ENCODE measurements at regions not wholly inside any gene's neighbourhood (a gene's known extent, or its start where the extent isn't known, plus 50 kb on each side); places are given as distances from the start of the nearest gene placed in this dataset.

DNA sequence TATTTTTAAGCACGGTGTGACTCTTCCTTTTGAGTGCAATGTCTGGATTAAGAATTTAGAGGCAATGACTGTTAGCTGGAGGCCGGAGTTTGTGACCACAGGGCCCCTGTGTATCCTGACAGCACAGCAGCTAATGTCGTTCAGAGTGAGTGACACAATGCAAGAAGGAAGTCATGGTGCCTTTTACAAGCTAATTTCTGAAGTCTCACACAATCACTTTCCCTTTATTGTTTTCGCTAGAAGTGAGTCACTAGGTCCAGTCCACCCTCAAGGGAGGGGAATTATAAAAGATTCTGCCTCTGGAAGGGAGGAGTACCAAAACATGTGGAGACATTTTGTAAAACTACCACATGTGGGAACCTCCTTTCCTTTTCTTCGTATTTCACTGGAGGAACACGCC lies 185.5 kb upstream of the FGF10 start:
- Mint-ChIP-seq H3K27me3 (no peaks in the 10 kb centered on the region), H3K9me3 (peaks cover 6 to 24% (median 7%) of the 10 kb centered on the region in 3 donors), H3K36me3 (no peaks in the 10 kb centered on the region), H3K4me3 (no peak overlapping the region), H3K4me1 (no peaks in the 10 kb centered on the region), H3K27ac (no peak overlapping the region)
- no peaks in the 10 kb centered on the region for H3K27me3 ChIP-seq (replicated peaks in 1 of 2; ENCODE audit: control insufficient read depth in 2 of 2, extremely low read depth in 1 of 2, insufficient read depth in 2 of 2, low read length in 1 of 2)
- 45% methylated on average over 1 of the region's 6 CpGs for WGBS (ENCODE audit: insufficient coverage)
- no peak for DNase-seq
- ATAC-seq (replicated peaks in 1 of 4): no peak
- no peaks in the 10 kb centered on the region for H3K36me3 ChIP-seq (ENCODE audit: control insufficient read depth in 2 of 2, extremely low read depth in 1 of 2, insufficient read depth in 1 of 2, low read length in 1 of 2)
- no peaks in the 10 kb centered on the region for H3K4me1 ChIP-seq (ENCODE audit: control insufficient read depth in 1 of 2, extremely low read depth in 1 of 2, insufficient read depth in 2 of 2, low read length in 2 of 2)
- H3K4me3 ChIP-seq (ENCODE audit: control insufficient read depth in 1 of 2, extremely low read depth in 1 of 2, low read length in 1 of 2): no peak overlapping the region
- POLR2A ChIA-PET: no interaction called here
- H3K27ac ChIP-seq (ENCODE audit: low read length): no peak overlapping the region
- CTCF ChIA-PET: no interaction called here
- no peaks in the 10 kb centered on the region for H3K9me3 ChIP-seq

DNA sequence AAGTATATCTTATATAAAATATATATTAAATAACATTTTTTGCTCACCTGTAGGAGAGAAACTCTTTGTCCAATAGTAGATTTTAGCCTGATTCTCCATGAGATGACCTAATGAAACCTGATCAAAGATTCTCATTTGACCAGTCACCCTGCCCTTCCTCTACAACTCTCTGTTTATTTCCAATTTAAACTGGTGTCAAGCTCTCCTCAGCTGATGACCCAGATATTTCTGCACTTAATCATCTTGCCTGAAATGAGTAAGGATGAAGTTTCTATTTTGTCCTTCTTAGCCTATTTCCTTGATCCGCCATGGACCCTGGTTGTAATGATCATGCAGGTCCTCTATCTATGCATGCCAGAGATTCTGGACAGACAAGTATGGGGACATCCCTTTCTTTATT lies 179.3 kb upstream of the FGF10 start:
- Histone ChIP-seq H3K36me3 (ENCODE audit: control insufficient read depth in 2 of 2, extremely low read depth in 1 of 2, insufficient read depth in 1 of 2, low read length in 1 of 2) (no peaks in the 10 kb centered on the region), H3K4me1 (ENCODE audit: control insufficient read depth in 1 of 2, extremely low read depth in 1 of 2, insufficient read depth in 2 of 2, low read length in 2 of 2) (no peaks in the 10 kb centered on the region), H3K4me3 (ENCODE audit: control insufficient read depth in 1 of 2, extremely low read depth in 1 of 2, low read length in 1 of 2) (no peak overlapping the region), H3K9me3 (no peaks in the 10 kb centered on the region), H3K27me3 (replicated peaks in 1 of 2; ENCODE audit: control insufficient read depth in 2 of 2, extremely low read depth in 1 of 2, insufficient read depth in 2 of 2, low read length in 1 of 2) (no peaks in the 10 kb centered on the region), H3K27ac (ENCODE audit: low read length) (no peak overlapping the region)
- Mint-ChIP-seq H3K36me3 (no peaks in the 10 kb centered on the region), H3K4me3 (no peak overlapping the region), H3K9me3 (peaks cover 12 to 32% (median 13%) of the 10 kb centered on the region in 3 donors), H3K4me1 (no peaks in the 10 kb centered on the region), H3K27ac (no peak overlapping the region), H3K27me3 (no peaks in the 10 kb centered on the region)
- ChIA-PET POLR2A (interaction anchor here in 1 of 2 donors (0.6 kb wide), 1 partner anchor 654 kb away, joined by 3 read pairs; no protein-coding TSS in a partner anchor), CTCF (no interaction called here)
- DNase-seq: no peak
- ATAC-seq (replicated peaks in 1 of 4): no peak
- WGBS (ENCODE audit: insufficient coverage): no CpG with 5 or more reads among the region's 1 CpG

DNA sequence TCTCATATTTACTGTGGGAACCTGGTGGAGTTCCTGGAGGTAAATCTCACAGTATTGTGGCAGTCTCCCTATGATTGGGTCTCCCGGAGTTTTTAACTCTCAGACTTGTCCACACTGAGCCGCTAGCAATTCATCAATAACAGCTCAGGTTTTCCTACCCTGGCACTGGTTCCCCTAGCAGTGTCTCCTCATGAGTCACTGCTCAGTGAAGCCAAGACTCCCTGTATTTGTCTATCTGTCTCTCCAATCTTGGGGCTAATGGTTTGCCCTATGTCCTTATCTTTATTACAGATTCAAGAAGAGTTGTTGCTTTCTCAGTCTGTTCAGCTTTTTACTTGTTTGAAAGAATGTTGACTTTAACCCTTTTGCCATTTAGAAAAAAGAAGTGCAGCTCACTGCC lies 176.7 kb upstream of the FGF10 start:
- H3K27me3 ChIP-seq (replicated peaks in 1 of 2; ENCODE audit: control insufficient read depth in 2 of 2, extremely low read depth in 1 of 2, insufficient read depth in 2 of 2, low read length in 1 of 2): no peaks in the 10 kb centered on the region
- H3K36me3 Mint-ChIP-seq: no peaks in the 10 kb centered on the region
- ChIA-PET CTCF (no interaction called here), POLR2A (interaction anchor here in 1 of 2 donors (1.0 kb wide), 1 partner anchor 31 kb away, joined by 3 read pairs; no protein-coding TSS in a partner anchor)
- no peak overlapping the region for H3K4me3 Mint-ChIP-seq
- no peak overlapping the region for H3K27ac Mint-ChIP-seq
- ATAC-seq (replicated peaks in 1 of 4): no peak
- no peaks in the 10 kb centered on the region for H3K36me3 ChIP-seq (ENCODE audit: control insufficient read depth in 2 of 2, extremely low read depth in 1 of 2, insufficient read depth in 1 of 2, low read length in 1 of 2)
- no peaks in the 10 kb centered on the region for H3K27me3 Mint-ChIP-seq
- no peak overlapping the region for H3K27ac ChIP-seq (ENCODE audit: low read length)
- H3K4me1 ChIP-seq (ENCODE audit: control insufficient read depth in 1 of 2, extremely low read depth in 1 of 2, insufficient read depth in 2 of 2, low read length in 2 of 2): no peaks in the 10 kb centered on the region
- WGBS (ENCODE audit: insufficient coverage): 100% methylated on average over 1 of the region's 2 CpGs
- no peak overlapping the region for H3K4me3 ChIP-seq (ENCODE audit: control insufficient read depth in 1 of 2, extremely low read depth in 1 of 2, low read length in 1 of 2)
- H3K9me3 ChIP-seq: no peaks in the 10 kb centered on the region
- H3K9me3 Mint-ChIP-seq: peaks cover 11 to 21% (median 15%) of the 10 kb centered on the region in 3 donors
- no peaks in the 10 kb centered on the region for H3K4me1 Mint-ChIP-seq
- DNase-seq: no peak

DNA sequence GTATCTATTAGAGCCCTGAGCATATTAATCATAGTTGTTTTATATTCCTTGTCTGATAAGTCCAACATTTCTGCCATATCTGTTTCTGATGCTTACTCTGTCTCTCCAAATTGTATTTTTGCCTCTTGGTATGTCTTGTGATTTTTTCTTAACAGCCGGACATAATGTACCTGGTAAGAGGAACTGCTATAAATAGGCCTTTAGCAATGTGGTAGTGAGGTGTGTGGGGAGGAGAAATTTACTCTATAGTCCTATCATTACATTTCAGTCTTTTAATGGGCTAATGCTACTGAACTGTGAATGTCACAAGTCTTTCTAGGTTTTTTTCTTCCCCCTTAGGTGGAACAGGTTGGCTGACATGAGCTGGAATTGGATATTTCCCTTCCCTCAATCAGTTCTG lies 176.1 kb upstream of the FGF10 start:
- Mint-ChIP-seq H3K27me3 (no peaks in the 10 kb centered on the region), H3K4me3 (no peak overlapping the region), H3K27ac (no peak overlapping the region), H3K9me3 (peaks cover 11 to 19% (median 16%) of the 10 kb centered on the region in 3 donors), H3K36me3 (no peaks in the 10 kb centered on the region), H3K4me1 (no peaks in the 10 kb centered on the region)
- CTCF ChIA-PET: no interaction called here
- Histone ChIP-seq H3K9me3 (no peaks in the 10 kb centered on the region), H3K27ac (ENCODE audit: low read length) (no peak overlapping the region), H3K4me3 (ENCODE audit: control insufficient read depth in 1 of 2, extremely low read depth in 1 of 2, low read length in 1 of 2) (no peak overlapping the region), H3K36me3 (ENCODE audit: control insufficient read depth in 2 of 2, extremely low read depth in 1 of 2, insufficient read depth in 1 of 2, low read length in 1 of 2) (no peaks in the 10 kb centered on the region), H3K4me1 (ENCODE audit: control insufficient read depth in 1 of 2, extremely low read depth in 1 of 2, insufficient read depth in 2 of 2, low read length in 2 of 2) (no peaks in the 10 kb centered on the region), H3K27me3 (replicated peaks in 1 of 2; ENCODE audit: control insufficient read depth in 2 of 2, extremely low read depth in 1 of 2, insufficient read depth in 2 of 2, low read length in 1 of 2) (no peaks in the 10 kb centered on the region)
- ATAC-seq (replicated peaks in 1 of 4) (no peak), DNase-seq (no peak)
- no CpG with 5 or more reads among the region's 1 CpG for WGBS (ENCODE audit: insufficient coverage)
- POLR2A ChIA-PET: interaction anchor here in 1 of 2 donors (1.0 kb wide), 1 partner anchor 31 kb away, joined by 3 read pairs; no protein-coding TSS in a partner anchor

DNA sequence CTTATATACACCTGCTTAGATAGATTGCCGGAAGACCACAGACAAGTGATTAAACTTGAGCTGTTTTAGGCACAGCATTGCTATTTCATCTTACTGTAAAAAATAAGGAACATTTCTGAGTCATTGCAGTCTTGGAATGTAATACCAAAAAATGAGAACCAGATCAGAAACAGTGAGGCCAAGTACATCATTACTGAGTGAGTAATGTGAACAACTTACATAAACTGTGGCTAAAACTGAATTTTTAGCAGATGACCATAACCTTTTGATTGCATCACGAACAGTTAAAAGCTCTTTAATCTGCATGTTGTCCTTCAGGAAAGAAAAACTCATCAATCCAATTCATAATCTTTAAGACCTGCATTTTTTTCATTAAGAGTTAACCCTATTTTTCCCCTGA lies 157.1 kb upstream of the FGF10 start:
- Histone ChIP-seq H3K4me3 (ENCODE audit: control insufficient read depth in 1 of 2, extremely low read depth in 1 of 2, low read length in 1 of 2) (no peak overlapping the region), H3K4me1 (ENCODE audit: control insufficient read depth in 1 of 2, extremely low read depth in 1 of 2, insufficient read depth in 2 of 2, low read length in 2 of 2) (no peaks in the 10 kb centered on the region), H3K27ac (ENCODE audit: low read length) (no peak overlapping the region), H3K27me3 (replicated peaks in 1 of 2; ENCODE audit: control insufficient read depth in 2 of 2, extremely low read depth in 1 of 2, insufficient read depth in 2 of 2, low read length in 1 of 2) (no peaks in the 10 kb centered on the region), H3K9me3 (no peaks in the 10 kb centered on the region), H3K36me3 (ENCODE audit: control insufficient read depth in 2 of 2, extremely low read depth in 1 of 2, insufficient read depth in 1 of 2, low read length in 1 of 2) (no peaks in the 10 kb centered on the region)
- DNase-seq: no peak
- 44% methylated on average over 1 of the region's 2 CpGs for WGBS (ENCODE audit: insufficient coverage)
- Mint-ChIP-seq H3K27me3 (no peaks in the 10 kb centered on the region), H3K4me1 (no peaks in the 10 kb centered on the region), H3K9me3 (peaks cover 0 to 4% (median 3%) of the 10 kb centered on the region in 3 donors), H3K27ac (no peak overlapping the region), H3K36me3 (no peaks in the 10 kb centered on the region), H3K4me3 (no peak overlapping the region)
- POLR2A ChIA-PET: no interaction called here
- CTCF ChIA-PET: no interaction called here
- ATAC-seq (replicated peaks in 1 of 4): no peak

DNA sequence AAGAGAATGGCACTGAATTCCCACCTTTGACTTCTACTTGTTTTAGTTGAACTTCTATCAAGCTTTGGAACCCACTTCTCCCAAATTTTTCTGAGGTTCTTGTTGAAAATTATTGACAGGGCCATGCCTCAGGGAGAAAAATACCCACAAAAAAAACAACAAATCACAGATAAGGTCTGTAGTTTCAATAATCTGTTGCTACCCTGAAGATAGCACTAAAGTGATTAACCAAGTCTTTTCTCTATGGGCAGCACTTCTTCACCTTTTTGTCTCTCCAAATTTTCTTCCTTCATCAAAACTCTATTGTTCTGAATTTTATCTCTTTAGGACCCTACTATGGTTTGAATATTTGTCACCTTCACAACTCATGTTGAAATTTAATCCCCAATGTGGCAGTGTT lies 154.3 kb upstream of the FGF10 start:
- Mint-ChIP-seq H3K27ac (no peak overlapping the region), H3K4me1 (no peaks in the 10 kb centered on the region), H3K4me3 (no peak overlapping the region), H3K36me3 (no peaks in the 10 kb centered on the region), H3K9me3 (peaks cover 0 to 4% (median 0%) of the 10 kb centered on the region in 3 donors), H3K27me3 (no peaks in the 10 kb centered on the region)
- ATAC-seq (replicated peaks in 1 of 4) (no peak), DNase-seq (no peak)
- no peaks in the 10 kb centered on the region for H3K9me3 ChIP-seq
- ChIA-PET CTCF (no interaction called here), POLR2A (interaction anchor here in 1 of 2 donors (0.5 kb wide), 1 partner anchor 12 kb away, joined by 3 read pairs; no protein-coding TSS in a partner anchor)
- no peak overlapping the region for H3K4me3 ChIP-seq (ENCODE audit: control insufficient read depth in 1 of 2, extremely low read depth in 1 of 2, low read length in 1 of 2)
- no peaks in the 10 kb centered on the region for H3K27me3 ChIP-seq (replicated peaks in 1 of 2; ENCODE audit: control insufficient read depth in 2 of 2, extremely low read depth in 1 of 2, insufficient read depth in 2 of 2, low read length in 1 of 2)
- H3K27ac ChIP-seq (ENCODE audit: low read length): no peak overlapping the region
- no peaks in the 10 kb centered on the region for H3K4me1 ChIP-seq (ENCODE audit: control insufficient read depth in 1 of 2, extremely low read depth in 1 of 2, insufficient read depth in 2 of 2, low read length in 2 of 2)
- H3K36me3 ChIP-seq (ENCODE audit: control insufficient read depth in 2 of 2, extremely low read depth in 1 of 2, insufficient read depth in 1 of 2, low read length in 1 of 2): no peaks in the 10 kb centered on the region

DNA sequence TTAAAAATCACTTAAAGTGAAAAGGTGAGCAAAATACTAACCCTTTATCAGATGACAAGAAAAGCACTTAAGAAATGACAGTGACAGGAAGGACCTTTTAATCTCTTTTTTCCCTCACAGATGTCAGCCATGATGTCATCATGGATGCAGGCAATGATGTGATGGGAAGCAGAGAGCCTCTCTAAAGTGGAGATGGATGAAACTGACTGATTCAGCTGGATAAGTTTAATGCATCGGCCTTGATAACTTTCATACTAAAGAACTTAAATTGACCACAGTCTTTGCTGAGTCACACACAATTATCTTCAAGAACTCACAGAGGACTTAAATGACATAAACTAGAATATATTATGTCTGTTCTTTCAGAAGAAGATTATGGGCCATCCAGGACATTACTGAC lies 153.2 kb upstream of the FGF10 start:
- ChIA-PET POLR2A (no interaction called here), CTCF (no interaction called here)
- ATAC-seq (replicated peaks in 1 of 4) (no peak), DNase-seq (no peak)
- H3K27ac Mint-ChIP-seq: no peak overlapping the region
- no peaks in the 10 kb centered on the region for H3K36me3 Mint-ChIP-seq
- no peak overlapping the region for H3K4me3 ChIP-seq (ENCODE audit: control insufficient read depth in 1 of 2, extremely low read depth in 1 of 2, low read length in 1 of 2)
- H3K36me3 ChIP-seq (ENCODE audit: control insufficient read depth in 2 of 2, extremely low read depth in 1 of 2, insufficient read depth in 1 of 2, low read length in 1 of 2): no peaks in the 10 kb centered on the region
- H3K4me1 Mint-ChIP-seq: no peaks in the 10 kb centered on the region
- no peaks in the 10 kb centered on the region for H3K27me3 Mint-ChIP-seq
- H3K9me3 Mint-ChIP-seq: peaks cover 0 to 4% (median 0%) of the 10 kb centered on the region in 3 donors
- no peak overlapping the region for H3K4me3 Mint-ChIP-seq
- WGBS (ENCODE audit: insufficient coverage): no CpG with 5 or more reads among the region's 1 CpG
- H3K4me1 ChIP-seq (ENCODE audit: control insufficient read depth in 1 of 2, extremely low read depth in 1 of 2, insufficient read depth in 2 of 2, low read length in 2 of 2): no peaks in the 10 kb centered on the region
- no peaks in the 10 kb centered on the region for H3K27me3 ChIP-seq (replicated peaks in 1 of 2; ENCODE audit: control insufficient read depth in 2 of 2, extremely low read depth in 1 of 2, insufficient read depth in 2 of 2, low read length in 1 of 2)
- no peaks in the 10 kb centered on the region for H3K9me3 ChIP-seq
- no peak overlapping the region for H3K27ac ChIP-seq (ENCODE audit: low read length)

All from T-cell (primary cell).